NCI-H1694 treated with DMSO at 0.1 percent for 48 hours (cell line): ENCODE measurements at regions not wholly inside any gene's neighbourhood (a gene's known extent, or its start where the extent isn't known, plus 50 kb on each side); places are given as distances from the start of the nearest gene placed in this dataset.
"Not testable (repeated sequence)": the region's sequence is repeated elsewhere in the genome, so short reads cannot be mapped to it uniquely, and the experiment has no call there.

ENCODE experiments used
- DNase-seq: peaks from one replicate; lab custom pipeline; 2025; lab: John Stamatoyannopoulos, UW

DNA sequence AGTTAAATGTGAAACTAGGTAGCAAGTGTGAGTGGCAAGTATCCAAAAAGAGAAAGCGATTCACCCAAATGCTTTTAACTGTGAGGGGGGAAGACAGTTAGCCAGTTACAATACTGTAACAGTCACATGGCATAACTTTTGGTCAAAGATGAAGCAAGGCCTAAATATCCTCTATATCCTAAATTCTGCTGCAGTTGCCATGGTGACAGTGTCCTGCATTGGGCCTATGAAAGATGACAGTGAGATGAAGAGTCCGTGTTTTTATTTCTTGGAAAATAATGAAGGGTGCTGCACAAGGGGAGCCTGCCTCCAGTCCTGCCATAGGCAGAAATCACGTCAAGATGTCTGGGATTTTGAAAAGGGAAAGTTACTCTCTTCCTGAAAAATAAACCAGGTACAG is 534.6 kb downstream of the NTRK2 start:
- no peak for DNase-seq

DNA sequence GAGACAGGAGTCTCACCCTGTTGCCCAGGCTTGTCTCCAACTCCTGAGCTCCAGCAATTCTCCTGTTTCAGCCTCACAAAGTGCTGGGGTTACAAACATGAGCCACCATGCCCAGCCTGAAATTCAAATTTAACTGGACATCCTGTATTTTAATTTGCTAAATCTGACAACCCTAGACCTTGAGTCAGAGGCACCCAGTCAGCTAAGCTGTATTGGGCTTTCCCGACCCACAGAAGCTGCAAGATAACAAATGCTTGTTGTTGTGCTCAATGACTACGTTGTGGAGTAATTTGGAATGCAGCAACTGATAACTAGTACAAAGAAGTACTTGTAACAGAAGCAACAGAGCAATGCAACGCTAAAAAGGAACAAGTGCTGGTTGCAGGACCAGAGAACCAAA is 533.1 kb downstream of the NTRK2 start:
- no peak for DNase-seq

DNA sequence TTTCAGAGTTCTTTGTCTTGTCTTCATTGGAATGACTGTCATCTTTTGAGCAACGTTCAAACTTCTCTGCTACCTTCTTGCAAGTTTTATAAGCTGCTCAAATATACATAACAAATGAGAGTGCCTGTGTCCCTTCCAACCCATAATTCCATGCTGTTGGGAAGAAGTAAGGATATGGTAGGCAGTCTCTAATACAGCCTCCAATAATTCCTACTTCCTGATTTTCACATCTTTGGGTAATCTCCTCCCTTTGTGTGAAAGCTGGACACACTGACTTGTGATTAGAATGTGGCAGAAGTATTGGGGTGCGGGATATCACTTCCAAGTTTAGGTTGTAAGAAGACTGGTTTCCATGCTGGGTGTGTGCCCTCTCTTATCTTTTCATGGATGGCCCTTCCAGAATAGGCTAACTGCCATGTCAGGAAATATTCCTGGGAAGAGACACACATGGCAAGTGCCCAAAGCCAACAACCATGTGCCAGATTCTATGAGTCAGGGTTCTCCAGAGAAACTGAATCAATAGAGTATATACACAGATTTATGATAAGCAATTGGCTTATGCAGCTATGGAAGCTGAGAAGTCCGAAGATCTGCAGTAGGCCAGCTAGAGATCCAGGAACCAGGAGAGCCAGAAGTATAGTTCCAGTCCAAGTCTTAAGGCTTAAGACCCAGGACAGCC is 531.3 kb downstream of the NTRK2 start:
- no peak for DNase-seq

DNA sequence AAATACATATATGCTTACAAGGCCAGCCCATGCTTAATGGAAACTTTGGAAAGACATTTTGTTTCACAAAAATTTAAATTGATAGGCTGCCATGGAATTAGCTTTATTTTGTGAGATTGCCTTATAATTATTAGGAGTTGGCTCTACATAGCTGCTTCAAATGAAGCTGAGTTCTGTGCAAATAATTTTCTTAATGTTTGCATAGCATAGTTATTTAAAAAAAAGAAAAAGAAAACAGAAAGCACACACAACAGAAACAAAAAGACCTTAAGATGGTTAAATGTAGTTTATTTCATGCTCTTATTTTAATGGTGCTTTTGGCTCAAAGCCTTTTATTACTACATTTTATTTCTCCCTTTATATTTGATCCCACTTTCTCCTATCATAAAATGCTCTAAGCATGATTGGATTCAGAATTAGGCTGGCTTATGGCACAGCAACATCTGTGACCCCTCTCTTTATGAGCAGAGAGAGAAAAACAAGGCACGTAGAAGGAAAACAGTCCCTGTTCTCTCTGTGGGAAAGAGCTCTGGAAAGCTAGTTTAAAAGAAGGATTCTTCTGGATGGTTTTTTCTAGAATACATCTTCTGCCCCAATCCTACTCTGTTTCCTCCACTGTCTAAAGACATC is 530.5 kb downstream of the NTRK2 start:
- DNase-seq = no peak

DNA sequence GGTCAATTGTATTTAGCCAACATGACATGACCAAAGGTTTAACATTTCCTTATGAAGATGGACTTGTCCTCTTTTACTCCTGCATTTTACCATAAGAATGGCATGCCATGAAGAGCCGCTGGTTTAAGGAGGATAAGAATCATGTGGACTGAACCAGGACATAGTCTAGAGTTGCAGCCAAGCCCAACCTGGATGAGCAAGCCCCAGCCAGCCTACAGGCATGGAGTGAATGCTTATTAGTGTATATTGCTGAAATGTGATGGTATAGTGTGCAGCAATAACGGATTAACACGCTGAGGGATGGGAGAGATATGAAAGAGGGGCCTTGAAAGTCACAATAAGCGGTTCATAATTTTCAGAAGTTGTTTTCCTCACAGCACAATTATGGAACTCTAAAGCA is 523.2 kb downstream of the NTRK2 start:
- no peak for DNase-seq

DNA sequence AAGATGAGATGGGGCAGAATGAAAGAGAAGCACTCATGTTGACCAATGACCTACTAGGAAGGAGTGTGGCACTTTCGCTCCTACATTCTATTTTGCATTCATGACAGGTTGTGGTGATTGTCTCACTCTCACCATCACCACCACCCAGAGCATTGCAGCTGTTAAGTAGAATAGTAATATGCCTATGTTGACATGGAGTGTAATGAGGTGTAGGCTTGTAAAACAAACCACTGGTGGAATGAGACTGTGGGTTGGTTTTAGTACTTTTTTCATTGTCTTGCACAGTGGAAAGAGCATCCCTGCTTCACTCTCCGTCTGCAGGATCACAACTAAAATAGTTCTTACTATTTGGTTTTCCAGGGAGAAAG is 516.7 kb downstream of the NTRK2 start:
- no peak for DNase-seq

DNA sequence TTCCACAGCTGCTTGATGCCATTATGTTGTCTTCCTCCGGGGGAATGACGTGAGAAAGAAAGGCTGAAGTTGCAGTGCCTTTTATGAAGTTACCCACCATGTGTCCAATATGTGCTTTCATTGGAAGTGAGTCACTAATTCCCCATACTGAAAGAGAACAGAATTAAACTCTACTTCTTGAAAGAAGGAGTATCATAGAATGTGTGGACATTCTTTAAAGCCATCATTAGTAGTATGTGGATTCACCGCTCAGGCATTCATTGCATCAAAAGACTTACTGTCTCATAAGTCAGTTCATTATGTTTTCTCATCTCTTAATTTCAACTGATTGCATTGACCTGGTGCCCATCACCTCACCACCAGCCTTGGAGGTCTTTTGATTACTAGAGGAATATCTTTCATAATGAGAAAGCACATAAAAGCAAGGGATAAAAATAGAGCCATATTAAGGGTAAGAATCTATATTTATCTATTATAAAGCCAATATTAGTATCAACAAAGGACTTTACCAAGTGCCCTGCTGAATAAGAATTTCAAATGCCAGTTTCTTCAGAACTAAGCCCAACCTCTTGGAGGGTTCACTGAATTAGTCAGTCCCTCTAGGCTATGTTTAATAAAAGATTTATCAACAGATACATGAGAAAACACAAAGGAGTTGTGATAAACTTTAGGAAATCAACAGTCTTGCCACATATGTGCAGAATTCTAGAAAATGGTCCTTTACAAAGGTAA is 516.1 kb downstream of the NTRK2 start:
- no peak for DNase-seq

DNA sequence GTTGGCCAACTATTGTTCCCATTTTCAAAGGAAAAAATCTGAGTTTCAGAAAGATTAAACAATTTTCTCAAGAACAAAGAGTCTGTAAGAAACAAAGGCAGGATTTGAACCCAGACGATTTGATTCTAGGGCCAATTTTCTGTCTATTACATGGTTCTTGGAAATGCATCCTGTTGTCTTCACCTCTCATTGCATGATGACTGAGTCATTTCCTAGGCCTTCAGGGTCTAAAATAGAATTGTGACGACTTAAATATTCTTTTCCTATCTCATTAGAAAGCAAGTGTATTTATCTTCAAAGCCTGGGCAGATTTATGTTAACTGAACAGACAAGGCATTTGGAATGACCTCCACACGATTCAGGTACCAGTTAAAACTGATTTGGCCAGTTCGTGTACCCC is 512.9 kb downstream of the NTRK2 start:
- no peak for DNase-seq

DNA sequence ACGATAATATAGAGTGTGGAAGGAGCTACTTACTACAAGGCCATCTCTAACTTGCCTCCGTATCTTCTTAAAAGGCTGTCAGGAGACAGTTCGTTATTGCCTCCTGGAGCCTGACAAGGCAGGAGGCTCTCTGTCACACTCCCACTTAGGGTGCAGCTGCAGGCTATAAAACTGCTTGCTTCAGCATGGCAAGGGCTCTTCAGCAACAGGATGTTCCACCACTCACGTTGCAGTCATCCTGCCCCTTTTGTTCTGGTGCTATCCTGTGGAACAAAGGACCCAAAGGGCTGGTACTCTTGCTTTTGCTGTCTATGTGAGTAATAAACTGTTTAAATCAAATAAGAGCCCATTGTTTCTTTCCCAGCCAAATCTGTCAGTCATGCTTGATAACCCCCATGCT is 508.9 kb downstream of the NTRK2 start:
- no peak for DNase-seq

DNA sequence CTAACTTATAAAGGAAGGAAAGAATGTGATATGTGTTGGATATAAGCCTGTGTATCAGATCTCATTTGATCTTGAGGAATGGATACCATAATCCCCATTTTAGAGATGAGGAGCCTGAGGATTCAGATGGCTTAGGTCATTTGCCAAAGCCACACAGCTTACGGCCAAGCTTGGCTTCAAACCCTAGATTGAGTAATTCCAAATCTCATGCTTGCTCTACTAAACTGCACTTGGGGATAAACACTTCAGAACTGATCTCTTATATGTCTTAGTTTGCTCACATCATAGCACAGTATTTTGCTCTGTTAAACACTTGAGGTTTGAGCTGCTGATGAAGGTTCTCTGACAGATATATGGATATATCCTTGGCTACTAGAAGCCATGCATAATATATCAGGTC is 504.4 kb downstream of the NTRK2 start:
- no peak for DNase-seq

DNA sequence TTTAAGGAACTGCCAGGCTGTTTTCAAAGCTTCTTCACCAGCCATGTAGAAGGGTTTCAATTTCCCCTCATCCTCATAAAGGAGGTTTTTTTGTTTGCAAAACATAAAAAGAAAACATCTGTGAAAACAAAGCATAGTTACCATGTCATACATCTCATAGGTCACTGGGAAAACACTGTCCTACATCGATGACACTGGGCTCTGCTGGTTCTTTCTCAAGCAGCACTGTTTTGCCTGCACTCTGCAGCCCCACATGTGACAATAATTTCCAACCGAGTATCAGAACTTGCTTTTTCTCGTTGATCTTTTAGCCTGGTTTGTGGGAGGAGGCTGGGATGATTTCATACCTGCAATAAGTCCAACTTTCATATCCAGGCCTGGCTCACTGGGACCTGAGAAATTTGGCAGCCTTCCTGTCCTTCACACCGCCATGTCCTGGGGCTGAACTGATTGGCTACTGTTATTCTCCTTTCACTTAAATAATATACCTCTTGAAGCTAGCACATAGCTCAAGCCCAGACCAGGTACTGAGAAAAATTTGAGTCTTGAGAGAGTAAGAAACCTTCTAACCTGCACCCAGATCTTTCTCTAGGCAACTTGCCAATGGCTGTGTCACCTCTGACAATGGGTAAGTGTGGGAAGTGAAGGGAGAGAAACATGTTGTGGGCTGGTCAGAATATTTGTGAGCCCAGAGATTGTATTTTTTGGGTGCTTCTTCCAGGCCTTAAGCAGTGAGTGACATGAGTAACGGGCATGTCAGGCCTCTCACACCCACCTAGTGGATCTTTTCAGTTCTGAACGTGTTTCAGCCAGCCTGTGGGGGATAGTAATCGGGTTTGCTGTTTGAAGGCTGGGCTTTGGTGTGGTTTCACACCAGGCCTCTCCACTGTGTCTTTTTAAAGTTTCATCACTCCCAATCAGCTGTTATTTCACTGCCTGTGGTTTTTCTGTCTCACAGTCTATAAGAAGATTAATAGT is 502.8 kb downstream of the NTRK2 start:
- no peak for DNase-seq

DNA sequence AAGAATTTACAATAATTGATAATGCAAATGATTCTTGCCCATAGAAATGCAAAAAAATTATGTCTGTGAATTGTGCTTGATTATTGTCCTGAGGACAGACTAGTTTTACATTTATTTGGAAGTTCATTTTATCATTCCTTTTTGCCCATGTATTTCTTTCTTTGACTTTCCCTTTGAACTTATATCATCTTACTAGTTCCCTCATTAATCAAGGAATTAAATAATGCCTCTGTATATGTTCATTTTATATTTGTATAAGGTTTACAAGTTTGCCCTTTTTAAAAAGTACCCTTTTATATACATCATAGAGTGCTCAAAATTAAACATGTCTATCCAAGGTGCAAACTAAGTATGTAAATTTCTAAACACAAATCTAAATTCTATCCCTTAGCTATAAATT is 501.6 kb downstream of the NTRK2 start:
- DNase-seq = no peak

DNA sequence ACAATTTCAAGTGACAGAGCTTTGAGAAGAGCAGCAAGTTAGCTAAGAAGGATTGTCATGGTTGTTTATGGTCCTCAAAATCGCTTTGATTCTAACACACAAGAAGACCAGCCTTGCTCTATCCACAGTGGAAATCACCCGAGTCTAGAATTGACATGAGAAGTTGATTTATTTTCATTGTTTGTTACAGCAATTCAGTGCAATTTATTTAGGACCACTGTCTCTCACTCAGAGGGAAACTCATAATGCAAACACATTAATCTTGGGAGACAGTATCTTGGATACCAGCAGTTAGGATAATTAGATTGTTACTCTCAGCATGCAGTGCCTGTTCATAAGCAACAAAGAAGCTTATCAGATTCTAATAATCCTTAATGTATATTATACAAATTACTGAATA is 498.9 kb downstream of the NTRK2 start:
- DNase-seq = no peak

DNA sequence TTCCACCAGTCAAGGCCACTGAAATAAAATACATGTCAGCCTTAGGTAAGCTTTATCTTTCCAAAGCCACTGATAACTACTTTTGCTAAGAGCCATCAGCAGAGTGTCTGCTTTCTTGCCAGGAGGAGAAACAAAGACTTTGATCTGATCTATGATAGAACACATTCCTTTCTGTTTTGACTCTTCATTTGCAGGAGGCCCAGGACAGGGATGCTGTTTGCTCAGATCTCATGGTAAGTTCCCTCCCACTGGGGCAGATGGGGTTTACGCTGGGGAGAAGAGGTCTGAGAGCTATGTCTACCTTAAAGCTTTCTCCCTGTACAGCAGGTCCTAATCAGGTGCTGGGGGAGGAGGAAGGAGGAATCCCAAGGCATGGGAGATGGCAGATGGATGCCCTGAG is 497.6 kb downstream of the NTRK2 start:
- no peak for DNase-seq

DNA sequence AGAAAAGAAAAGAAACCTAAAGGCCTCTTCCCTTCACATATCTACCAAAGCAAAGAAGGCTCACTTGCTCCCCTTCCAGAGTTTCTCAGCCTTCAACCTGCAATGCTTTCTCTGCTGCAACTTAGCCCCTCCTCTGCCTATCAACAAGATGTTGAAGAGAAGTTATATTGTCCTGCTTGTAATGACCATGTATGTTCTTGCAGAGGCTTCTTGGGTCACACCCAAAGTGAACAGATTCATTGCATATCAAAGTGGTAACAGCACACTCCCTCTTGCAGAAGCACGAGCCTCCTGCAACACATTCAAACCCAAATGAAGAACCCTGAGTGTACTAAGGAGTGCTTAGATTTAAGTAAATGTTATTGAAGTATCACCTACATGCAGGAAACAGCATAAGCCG is 494.3 kb downstream of the NTRK2 start:
- DNase-seq = no peak

DNA sequence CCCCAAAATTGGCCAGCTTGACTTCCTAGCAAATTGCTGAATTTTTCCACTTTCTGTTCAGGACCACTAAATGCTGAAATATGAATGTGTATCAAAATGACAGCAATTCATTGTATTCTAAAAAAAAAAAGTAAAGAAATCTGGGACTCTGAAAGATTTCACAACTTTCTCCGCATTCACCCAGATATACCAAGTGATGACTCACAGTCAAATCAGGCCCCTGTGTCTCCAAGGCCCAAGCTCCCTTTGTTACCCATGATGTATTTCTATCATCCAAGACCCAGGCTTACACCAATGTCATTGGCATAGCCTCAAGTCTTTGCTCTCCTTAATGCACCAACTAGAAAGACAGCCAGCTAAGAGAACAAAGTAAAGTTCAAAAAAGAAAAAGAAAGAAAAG is 493.9 kb downstream of the NTRK2 start:
- no peak for DNase-seq

DNA sequence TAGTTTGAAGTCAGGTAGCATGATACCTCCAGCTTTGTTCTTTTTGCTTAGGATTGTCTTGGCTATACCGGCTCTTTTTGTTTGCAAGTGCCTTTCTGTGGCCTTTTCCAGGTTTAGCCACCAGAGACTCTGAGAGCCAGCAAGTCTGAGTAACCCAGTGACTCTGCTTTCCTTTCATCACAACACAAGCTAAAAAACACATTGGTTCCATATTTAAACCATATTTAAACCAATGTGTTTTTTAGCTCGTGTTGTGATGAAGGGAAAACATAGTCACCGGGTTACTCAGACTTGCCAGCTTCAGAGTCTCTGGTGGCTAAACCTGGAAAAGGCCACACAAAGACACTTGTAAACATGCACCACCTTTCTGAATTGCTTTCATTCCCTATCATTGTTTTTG is 493.3 kb downstream of the NTRK2 start:
- DNase-seq = no peak

DNA sequence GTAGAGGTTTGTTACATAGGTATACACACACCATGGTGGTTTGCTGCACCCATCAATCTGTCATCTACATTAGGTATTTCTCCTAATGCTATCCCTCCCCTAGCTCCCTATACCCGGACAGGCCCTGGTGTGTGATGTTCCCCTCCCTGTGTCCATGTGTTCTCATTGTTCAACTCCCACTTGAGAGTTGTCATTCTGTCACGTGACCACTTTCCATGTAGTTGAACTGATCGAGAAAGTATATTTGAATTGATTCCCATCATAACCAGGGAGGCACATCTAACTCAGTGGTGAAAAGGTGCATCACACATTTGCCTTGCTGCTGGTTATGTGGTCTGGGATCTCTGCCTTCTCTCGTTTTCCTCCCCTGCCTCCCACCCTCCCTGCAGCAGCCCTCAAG is 491.4 kb downstream of the NTRK2 start:
- DNase-seq = not testable (repeated sequence)

DNA sequence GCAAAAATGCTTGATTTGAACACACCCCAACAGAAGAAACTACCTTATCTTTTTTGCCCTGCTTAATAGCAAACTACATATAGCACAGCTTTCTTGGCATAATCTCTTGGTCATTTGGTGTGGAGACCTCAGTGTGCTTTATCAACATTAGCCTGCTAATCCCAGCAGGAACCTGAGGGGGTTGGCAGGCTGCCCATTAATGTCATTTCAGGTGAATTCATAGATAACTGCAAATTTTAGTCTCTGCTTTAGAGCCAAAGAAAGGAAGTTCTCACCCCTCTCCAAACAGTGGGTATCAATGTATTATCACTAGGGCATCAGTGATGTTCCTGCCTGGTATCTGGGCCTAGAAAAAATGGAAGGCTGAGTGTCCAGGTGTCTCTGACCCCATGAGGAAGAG is 489.0 kb downstream of the NTRK2 start:
- no peak for DNase-seq

DNA sequence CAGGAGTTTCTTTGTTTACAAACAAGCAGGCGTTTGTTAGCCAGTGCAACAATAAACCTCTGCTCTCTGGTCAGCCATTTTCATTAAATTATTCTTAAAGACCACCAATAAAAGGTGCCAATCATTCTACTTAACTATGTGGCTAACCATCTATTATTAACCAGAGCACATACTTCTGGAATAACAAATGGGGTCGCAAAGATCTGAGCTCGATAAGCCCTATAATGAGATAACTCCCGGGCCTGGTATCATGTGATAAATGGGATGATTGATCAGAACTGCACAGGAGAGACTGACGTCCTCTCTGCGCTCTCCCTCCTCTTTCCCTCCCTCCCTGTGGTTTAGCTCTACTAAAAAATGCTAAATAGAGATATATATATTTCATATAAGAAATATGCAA is 488.2 kb downstream of the NTRK2 start:
- DNase-seq = no peak

DNA sequence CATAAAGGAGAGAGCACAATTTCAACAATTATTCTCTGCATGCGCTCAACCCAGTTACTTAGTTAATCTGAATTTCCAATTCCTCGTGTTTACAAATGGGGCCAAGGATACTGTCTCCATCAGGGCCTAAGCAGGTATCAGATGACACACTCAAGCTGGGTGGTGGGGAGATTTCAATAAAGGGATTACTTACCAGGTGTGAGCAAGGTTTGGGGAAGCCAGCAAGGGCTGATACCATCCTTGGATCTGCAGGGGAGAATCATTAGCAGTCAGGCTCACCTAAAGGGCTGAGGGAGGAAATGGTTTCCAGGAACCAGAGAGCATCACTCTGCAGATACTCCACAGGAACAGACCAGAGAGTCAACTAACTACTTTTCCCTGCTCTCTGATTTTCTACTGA is 487.1 kb downstream of the NTRK2 start:
- DNase-seq = no peak

DNA sequence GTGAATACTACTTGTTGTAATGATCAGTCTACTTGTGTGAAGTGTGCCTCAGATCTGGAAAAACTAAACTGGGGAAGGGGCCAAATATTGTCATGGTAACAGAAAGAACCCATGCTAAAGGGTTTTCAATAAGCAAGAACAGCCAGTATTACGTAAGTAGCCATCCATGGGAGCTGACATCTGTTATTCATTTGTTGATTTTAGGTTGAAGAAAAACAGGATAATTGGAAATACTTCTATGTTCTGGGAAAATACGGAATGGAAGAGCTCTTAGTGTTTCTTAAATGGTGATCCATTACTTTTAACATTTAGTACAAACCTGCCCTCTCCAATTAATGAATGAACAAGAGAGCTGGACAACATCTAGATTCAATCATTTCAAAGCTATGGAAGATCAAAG is 485.8 kb downstream of the NTRK2 start:
- DNase-seq = no peak
